ENCODE measurements at regions not wholly inside any gene's neighbourhood (a gene's known extent, or its start where the extent isn't known, plus 50 kb on each side); places are given as distances from the start of the nearest gene placed in this dataset.

DNA sequence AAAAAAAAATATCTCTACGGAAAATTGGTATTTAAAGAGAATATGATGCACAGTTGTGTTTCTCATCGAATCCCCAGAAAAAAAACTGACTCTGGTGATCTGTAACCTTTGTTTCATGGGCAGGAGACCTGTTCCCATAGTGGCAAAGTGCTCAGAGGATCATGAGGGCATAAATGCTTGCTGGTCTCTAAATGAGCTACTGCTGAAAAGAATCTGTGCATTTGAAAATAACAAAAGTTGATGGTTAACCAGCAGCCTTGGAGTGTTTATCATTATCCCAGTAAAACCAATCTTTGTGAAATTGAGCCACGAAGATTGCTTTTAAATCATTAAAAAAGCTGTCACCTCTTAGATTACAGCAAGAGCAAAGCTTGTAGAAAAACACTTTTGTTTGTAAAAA lies 775.4 kb downstream of the MTRR start:
- no peaks in the 10 kb centered on the region for H3K36me3 ChIP-seq (replicated peaks in 1 of 2; ENCODE audit: control insufficient read depth in 1 of 2, insufficient read depth in 2 of 2, low read length in 1 of 2)
- no peaks in the 10 kb centered on the region for H3K27me3 ChIP-seq (ENCODE audit: insufficient read depth)
- H3F3A ChIP-seq (replicated peaks; ENCODE audit: insufficient read depth), result no peaks in the 10 kb centered on the region
- no peaks in the 10 kb centered on the region for H3K79me2 ChIP-seq (ENCODE audit: insufficient read depth)
- DNase-seq, result no peak
- no peak overlapping the region for H3K9ac ChIP-seq
- TF ChIP-seq ELF1 (IDR thresholded peaks at IDR 0.05) (no peak), PBX3 (IDR thresholded peaks at IDR 0.05) (no peak), USF1 (IDR thresholded peaks at IDR 0.05; ENCODE audit: borderline replicate concordance, low read depth) (no peak), MXI1 (IDR thresholded peaks at IDR 0.05; ENCODE audit: low read depth, low read length) (no peak), POLR2AphosphoS5 (IDR thresholded peaks at IDR 0.05; ENCODE audit: low read depth, low read length) (no peak), NFIC (IDR thresholded peaks at IDR 0.05; ENCODE audit: borderline replicate concordance) (no peak), FOXM1 (IDR thresholded peaks at IDR 0.05; ENCODE audit: low read depth) (no peak), RCOR1 (IDR thresholded peaks at IDR 0.05; ENCODE audit: low read length) (no peak), TAF1 (IDR thresholded peaks at IDR 0.05; ENCODE audit: borderline replicate concordance, low read depth, low read length) (no peak), CTCF (IDR thresholded peaks at IDR 0.05) (no peak), EZH2phosphoT487 (IDR thresholded peaks at IDR 0.05; ENCODE audit: borderline replicate concordance, low read depth) (no peak), YY1 (IDR thresholded peaks at IDR 0.05; ENCODE audit: low read depth) (no peak), RXRA (IDR thresholded peaks at IDR 0.05; ENCODE audit: borderline replicate concordance, low read depth) (no peak), GABPA (IDR thresholded peaks at IDR 0.05; ENCODE audit: low read depth) (no peak), GATA2 (CRISPR knock-in tag; IDR thresholded peaks at IDR 0.05) (no peak), SMC3 (IDR thresholded peaks at IDR 0.05; ENCODE audit: low read depth, low read length) (no peak)
- TF ChIP-seq, protein P1, sequence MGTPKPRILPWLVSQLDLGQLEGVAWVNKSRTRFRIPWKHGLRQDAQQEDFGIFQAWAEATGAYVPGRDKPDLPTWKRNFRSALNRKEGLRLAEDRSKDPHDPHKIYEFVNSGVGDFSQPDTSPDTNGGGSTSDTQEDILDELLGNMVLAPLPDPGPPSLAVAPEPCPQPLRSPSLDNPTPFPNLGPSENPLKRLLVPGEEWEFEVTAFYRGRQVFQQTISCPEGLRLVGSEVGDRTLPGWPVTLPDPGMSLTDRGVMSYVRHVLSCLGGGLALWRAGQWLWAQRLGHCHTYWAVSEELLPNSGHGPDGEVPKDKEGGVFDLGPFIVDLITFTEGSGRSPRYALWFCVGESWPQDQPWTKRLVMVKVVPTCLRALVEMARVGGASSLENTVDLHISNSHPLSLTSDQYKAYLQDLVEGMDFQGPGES (IDR thresholded peaks at IDR 0.05; ENCODE audit: low read depth, low read length), result no peak
- TF ChIP-seq, protein P2, sequence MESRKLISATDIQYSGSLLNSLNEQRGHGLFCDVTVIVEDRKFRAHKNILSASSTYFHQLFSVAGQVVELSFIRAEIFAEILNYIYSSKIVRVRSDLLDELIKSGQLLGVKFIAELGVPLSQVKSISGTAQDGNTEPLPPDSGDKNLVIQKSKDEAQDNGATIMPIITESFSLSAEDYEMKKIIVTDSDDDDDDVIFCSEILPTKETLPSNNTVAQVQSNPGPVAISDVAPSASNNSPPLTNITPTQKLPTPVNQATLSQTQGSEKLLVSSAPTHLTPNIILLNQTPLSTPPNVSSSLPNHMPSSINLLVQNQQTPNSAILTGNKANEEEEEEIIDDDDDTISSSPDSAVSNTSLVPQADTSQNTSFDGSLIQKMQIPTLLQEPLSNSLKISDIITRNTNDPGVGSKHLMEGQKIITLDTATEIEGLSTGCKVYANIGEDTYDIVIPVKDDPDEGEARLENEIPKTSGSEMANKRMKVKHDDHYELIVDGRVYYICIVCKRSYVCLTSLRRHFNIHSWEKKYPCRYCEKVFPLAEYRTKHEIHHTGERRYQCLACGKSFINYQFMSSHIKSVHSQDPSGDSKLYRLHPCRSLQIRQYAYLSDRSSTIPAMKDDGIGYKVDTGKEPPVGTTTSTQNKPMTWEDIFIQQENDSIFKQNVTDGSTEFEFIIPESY (IDR thresholded peaks at IDR 0.05; ENCODE audit: borderline replicate concordance, low read depth), result no peak
- TF ChIP-seq, protein P3, sequence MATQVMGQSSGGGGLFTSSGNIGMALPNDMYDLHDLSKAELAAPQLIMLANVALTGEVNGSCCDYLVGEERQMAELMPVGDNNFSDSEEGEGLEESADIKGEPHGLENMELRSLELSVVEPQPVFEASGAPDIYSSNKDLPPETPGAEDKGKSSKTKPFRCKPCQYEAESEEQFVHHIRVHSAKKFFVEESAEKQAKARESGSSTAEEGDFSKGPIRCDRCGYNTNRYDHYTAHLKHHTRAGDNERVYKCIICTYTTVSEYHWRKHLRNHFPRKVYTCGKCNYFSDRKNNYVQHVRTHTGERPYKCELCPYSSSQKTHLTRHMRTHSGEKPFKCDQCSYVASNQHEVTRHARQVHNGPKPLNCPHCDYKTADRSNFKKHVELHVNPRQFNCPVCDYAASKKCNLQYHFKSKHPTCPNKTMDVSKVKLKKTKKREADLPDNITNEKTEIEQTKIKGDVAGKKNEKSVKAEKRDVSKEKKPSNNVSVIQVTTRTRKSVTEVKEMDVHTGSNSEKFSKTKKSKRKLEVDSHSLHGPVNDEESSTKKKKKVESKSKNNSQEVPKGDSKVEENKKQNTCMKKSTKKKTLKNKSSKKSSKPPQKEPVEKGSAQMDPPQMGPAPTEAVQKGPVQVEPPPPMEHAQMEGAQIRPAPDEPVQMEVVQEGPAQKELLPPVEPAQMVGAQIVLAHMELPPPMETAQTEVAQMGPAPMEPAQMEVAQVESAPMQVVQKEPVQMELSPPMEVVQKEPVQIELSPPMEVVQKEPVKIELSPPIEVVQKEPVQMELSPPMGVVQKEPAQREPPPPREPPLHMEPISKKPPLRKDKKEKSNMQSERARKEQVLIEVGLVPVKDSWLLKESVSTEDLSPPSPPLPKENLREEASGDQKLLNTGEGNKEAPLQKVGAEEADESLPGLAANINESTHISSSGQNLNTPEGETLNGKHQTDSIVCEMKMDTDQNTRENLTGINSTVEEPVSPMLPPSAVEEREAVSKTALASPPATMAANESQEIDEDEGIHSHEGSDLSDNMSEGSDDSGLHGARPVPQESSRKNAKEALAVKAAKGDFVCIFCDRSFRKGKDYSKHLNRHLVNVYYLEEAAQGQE (IDR thresholded peaks at IDR 0.05; ENCODE audit: low read depth, low read length), result no peak
- H3K9me3 ChIP-seq, result no peaks in the 10 kb centered on the region
- CTCF ChIA-PET, result no interaction called here
- no peaks in the 10 kb centered on the region for H3K9me2 ChIP-seq
- H3K27ac ChIP-seq (ENCODE audit: low read depth in 2 of 2, low read length in 1 of 2), result no peak overlapping the region
- no peak overlapping the region for H2AFZ ChIP-seq (ENCODE audit: low read depth)
- H3K4me3 ChIP-seq (ENCODE audit: low read depth in 2 of 2, low read length in 1 of 2), result no peak overlapping the region
- H3K4me2 ChIP-seq, result no peak overlapping the region
- WGBS (ENCODE audit: low lambda C conversion rate), result 9% methylated on average over 3 of the region's 3 CpGs
- no peaks in the 10 kb centered on the region for H3K4me1 ChIP-seq (ENCODE audit: control insufficient read depth in 1 of 2, insufficient read depth in 2 of 2, low read depth in 1 of 2, low read length in 1 of 2)
- POLR2A ChIA-PET, result no interaction called here
- H4K20me1 ChIP-seq (ENCODE audit: insufficient read depth), result no peaks in the 10 kb centered on the region

Data from SK-N-SH (cell line).